Activated CD4-positive, alpha-beta T cell treated with anti-CD3 and anti-CD28 coated beads, Interleukin-2, amount 50 U/mL, for 1 hour (primary cell): ENCODE measurements at regions not wholly inside any gene's neighbourhood (a gene's known extent, or its start where the extent isn't known, plus 50 kb on each side); places are given as distances from the start of the nearest gene placed in this dataset.
"Not testable (repeated sequence)": the region's sequence is repeated elsewhere in the genome, so short reads cannot be mapped to it uniquely, and the experiment has no call there.

Experiments used
- DNase-seq: peaks from one replicate; pipeline ENCODE4 v3.0.0-alpha.2; 2020

DNA sequence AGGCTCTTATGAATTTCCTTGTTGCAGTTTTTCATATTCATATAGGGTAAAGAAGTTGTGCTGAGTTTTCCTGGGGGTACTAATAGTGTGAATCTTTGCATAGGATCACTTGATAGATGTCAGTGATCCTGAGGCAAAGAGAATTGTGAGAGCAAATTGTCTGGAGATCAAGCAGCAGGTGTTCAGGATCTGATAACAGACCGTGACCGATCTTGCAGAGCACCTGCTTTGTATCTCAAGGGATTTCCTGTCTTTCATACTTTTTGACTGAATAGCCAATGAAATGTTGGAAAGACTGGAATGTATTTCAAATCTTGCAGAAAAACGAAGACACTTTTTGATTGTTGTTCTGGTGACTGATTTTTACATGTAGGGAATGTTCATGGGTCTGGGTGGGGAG lies 914.5 kb downstream of the STIM2 start:
- no peak for DNase-seq

DNA sequence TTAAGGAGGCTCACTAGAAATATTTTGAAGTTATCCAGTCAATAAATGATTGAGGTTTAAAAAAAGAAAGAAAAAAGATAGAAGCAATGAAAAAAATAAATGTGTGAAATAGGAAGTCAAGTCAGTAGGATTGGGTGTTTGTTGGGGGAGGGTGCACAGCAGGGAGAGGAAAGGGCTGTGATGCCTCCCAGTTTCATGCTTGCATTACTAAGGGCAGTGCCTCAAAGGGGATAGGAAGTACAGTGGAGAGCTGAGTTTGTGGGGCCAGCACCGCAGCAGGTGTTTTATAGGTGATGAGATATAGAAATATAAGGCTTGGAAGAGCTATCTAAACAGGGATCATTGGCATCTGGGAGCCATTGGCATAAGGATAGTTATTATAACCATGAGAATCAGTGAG lies 919.2 kb downstream of the STIM2 start:
- DNase-seq = no peak

DNA sequence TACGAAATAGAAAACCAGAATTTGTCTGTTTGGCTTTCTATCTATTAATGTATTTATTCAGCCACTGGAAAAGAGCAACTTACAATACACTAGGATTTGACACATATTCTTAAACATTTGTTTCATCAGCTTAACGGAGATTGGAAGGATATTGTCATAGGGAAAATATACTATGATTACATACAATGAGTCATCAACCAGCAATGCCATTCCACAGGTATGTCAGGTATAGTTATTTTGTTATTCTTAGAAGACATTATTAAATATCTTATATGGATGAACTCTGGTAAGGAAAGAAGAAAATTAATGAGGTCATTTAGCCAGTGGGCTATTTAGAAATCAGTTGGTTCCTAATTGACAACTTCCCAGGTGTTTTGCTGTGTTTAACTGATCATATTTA lies 926.6 kb downstream of the STIM2 start:
- no peak for DNase-seq

DNA sequence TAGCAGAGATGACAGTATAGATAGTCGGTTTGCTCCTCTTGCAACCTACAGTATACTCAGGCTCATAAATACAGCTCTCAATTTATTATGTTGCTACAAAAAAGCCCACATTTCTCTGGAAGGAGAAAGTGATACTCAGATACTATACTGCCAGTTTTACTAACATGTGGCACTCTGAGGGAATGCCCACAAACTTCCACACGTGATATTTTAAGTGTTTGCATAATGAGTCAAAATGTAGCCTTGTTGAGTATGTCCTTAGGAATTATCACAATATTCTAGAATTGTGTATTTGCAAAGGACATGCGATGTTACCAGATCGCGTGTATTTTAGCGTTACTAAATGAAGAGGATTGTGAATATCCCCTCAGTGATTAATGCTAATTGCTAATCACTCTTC lies 929.1 kb downstream of the STIM2 start:
- DNase-seq = no peak

DNA sequence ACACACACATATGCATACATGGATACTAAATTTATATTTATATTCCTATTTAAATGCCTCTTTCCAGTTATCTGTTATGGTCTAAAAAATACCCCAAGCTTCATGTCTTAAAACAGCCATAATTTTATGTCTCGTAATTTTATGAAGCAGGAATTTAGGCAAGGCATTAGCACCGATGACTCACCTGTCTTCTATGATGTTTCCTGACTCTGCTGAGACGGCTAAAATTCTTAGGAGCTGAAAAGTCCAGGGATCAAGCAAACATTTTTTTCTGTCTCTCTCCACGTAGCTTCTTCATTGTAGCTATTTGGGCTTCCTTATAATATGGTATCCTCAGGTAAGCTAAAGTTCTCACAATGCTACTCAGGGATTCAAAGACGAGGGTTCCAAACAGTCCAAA lies 930.3 kb downstream of the STIM2 start:
- DNase-seq = no peak

DNA sequence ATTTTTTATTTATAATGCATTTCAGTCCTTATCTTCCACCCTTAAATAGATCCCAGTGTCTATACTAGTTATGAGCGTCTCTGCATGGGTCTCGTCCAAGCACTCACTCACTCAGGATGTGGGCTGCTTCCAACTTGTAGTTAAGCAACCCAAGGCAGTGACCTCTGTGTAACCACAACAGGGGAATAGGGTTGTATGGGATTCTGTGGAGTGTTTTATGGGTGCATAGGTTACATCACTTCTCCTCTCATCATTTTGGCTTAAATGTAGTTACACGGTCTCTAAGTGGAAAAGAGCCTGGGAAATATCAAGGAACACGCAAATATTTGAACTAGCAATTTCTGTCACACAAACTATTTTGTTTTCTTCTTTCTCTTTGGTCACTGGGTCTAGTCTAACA lies 931.0 kb downstream of the STIM2 start:
- no peak for DNase-seq

DNA sequence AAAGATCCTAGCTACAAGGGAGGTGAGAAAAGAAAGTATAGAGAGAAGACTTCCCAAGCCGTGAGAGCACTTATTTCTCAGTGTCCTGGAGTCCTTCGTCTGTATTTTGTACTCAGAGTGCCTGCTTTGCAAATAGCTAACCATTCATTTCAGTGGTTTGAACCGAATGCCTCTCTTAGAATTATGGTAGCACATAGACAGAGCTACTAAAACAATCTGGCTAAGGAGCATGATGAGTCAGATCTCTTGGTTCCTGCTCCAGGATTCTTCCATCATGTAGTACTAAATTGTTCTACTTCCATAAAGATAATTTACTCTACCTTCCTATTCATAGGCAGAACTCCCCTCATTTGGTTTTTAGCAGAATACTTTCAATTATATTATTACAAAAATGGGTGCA lies 946.6 kb downstream of the STIM2 start:
- no peak for DNase-seq

DNA sequence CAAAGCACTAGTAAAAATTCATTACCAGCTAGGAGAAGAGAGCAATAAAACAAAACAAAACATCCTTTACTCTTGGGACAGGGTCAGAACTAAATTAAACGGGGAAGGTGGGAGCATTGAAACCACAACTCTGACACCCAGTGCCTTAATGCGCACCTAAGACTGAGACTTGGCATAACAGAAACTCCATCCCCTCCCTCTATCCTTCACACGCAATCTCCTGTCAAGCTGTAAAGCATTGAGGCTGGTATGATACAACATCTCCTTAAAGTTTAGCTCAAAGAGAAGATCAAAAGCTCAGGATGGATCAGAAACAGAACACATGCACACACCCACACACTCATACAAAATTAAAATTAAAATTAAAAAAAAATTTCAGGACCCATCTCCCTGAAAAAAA lies 951.3 kb downstream of the STIM2 start:
- no peak for DNase-seq

DNA sequence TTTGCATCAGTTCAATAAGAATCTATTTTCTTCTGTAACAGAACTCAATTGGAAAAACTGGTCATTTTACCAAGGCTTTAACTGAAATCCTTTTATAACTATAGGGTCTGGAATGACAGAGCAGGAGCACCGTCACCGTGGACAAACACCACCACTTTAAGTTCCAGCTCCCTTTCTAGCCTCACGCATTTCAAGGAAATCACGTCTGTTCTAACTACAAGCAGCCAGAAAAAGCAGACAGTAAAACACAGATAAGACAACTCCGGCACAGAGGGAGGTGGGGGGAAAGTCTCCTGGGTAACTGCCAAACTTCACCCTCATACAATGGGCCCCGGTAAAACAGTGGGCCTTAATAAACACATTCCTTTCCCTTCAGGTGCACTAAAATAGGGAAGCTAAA lies 952.6 kb downstream of the STIM2 start:
- DNase-seq = not testable (repeated sequence)

DNA sequence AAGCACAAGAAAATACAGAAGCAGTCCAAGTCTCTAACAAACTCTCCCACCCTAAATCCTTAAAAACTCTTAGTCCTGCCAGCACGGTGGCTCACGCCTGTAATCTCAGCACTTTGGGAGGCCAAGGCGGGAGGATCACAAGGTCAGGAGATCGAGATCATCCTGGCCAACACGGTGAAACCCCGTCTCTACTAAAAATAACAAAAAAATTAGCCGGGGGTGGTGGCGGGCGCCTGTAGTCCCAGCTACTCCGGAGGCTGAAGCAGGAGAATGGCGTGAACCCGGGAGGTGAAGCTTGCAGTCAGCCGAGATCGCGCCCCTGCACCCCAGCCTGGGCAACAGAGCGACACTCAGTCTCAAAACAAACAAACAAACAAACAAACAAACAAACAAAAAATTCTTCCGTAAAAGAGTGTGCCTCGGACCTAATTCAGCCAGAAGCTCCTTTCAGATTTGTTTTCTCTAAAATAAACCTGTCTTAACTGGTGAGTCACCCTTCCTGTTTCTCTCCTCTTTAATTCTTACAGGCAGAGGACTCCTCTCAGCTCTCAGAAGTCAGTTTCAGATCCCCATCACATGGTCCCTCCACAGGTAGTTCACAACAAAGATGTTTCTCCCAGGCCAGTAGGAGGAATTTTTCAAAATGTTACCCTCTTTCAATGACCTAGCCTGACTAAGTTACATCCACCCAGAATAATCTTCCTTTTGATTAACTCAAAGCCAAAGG lies 953.2 kb downstream of the STIM2 start:
- not testable (repeated sequence) for DNase-seq

DNA sequence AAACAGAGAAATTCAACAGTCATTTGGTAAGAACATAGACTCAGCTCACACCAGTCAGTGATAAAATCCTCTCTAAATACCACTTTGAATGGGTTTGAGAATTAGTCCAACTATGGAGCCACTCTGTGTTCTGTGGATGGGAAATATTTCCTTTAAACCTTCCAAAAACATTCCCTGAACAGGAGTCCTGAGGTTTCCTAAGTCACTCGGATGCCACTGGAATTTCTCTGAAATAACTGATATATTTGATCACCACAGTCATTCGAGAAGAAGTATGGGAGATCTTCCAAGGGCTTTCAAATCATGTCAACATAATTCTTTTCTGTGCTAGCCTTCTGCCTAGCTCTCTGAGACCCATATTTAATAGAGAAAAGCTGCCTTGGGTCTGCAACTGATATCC lies 958.6 kb downstream of the STIM2 start:
- no peak for DNase-seq

DNA sequence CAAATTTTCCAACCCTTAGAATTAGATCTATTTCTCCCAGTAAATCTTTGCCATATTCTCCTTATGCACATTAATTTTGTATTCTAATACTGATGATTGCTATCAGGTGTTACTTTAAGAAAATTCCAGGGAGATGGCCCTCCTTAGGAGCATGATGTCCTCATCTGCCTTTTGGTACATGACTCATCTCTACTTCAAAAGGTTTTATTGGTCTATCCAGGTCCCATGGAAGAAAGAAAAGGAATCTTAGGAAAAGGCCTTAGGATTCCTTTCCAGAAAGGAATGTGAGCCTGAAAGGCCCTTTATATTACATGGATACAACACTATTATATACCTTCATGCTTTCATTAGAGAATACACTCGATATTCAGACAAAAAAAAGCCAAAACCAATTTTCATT lies 968.2 kb downstream of the STIM2 start:
- DNase-seq = no peak

DNA sequence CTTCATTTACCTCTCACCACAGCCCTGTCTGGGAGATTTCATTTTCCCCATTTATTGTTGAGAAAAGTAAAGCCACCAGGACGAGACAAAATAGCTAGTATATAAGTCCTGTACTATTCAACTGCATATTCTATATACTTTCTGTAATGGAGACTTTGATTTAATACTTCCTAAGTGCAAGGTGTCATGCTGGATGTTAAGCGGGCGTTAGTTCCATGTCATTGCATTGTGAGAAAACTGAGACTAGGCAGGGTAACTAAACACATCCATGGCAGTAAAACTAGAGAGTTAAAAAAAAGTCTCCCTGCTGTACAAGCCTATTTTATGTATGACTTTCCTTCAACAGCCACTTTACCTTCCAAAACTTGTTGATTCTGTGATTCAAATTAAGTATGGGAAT lies 969.6 kb downstream of the STIM2 start:
- no peak for DNase-seq

DNA sequence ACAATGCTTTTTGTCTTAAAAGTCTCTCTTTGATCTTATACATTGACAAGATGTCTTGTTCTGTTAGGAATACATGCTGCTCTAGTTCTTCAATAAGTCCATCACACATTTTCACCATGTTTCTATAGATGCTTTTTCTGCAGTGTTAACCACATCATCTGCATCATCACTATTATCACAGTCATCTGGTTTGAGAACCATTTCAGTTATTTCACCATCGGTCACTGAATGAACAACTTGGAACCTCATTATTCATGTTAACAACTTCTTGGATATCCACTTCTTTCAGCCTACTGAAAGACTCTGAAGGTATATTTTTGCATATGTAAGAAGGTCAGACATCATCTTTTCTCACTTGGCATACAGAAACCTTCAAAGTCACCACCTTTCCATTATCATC lies 975.2 kb downstream of the STIM2 start:
- DNase-seq = no peak

DNA sequence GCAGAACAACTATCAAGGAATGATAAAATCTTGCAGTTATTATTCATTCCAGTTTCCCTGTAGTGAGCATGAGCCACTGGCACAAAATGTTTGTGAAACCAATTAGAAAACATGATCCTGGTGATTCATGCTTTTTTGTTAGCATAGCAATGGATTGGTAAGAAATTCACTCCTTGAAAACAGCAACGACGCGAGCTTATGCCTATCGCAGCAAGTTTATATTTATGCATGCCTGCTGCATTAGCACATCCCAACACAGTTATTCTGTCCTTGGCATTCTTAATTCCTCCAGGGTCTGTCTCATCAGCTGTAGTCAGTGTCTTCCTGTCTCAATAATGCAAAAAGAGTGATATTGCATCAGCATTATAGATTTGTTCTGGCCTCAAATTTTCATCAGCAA lies 975.9 kb downstream of the STIM2 start:
- no peak for DNase-seq

DNA sequence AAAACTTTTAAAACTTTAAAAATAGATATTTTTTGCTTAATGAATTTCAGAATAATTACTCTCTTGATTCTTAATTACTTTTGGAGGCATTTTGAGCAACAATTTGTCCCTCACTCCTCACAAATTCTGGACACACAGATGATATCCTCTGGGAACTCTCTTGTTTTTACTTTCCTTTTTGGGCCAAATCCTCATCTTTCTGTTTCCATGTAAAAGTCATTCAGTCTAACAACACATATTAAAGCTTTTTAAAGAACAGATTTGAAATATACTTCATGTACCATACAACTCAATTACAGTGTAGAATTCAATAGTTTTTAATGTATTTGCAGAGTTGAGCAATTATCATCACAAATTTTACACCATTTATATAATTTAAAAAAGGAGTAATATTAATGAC lies 983.1 kb downstream of the STIM2 start:
- DNase-seq = no peak

DNA sequence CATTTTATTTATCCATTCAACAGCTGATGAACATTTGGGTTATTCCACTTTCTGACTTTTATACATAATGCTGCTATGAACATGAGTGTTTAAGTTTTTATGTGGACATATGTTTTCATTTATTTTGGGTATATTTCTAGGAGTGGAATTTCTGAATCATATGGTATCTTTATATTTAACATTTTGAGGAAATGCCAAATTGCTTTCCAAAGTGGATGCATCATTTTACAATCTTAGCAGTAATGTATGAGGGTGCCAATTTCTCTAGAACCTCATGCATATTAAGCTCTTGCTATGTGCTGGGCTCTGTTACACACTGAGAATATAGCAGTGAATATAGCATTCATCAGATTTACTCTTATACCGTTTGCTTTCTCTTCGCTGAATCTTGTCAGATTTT lies 983.7 kb downstream of the STIM2 start:
- DNase-seq = no peak

DNA sequence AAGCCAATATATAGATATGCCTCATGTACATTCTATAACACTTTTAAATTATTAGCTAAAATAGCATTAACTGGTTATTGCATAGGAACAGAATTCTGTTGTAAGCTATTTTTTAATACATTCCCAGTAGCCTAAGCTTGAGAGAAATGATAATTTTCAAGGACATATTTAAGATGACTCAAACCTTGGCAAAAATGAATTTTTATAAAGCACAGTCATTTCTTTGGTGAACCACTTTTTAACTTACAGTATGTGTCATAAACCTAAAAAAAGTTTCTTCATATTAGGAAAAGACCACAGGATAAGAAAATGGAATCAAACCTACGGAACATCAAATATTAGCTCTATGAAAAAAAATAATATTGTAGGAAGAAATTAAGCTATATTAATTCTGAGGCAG lies 986.3 kb downstream of the STIM2 start:
- no peak for DNase-seq

DNA sequence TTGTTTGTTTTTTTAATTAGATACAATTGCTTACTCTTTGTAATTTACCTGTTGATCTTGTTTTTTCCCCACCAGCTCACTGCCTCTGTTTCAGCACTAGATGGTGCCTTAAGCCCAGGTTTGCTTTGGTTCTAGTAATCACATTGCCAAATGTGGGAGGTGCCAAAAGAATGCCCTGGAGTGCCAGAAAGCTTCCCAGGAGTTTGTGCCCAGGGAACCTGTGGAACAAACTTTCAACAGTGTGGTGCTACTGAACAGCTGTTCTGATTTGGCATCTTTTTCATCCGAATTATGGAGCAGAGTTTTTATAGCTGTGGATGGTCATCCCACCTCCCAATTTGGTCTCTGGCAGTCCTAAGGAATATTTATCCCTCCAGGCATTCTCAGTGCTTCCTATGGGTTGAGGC lies 1000.7 kb downstream of the STIM2 start:
- no peak for DNase-seq

DNA sequence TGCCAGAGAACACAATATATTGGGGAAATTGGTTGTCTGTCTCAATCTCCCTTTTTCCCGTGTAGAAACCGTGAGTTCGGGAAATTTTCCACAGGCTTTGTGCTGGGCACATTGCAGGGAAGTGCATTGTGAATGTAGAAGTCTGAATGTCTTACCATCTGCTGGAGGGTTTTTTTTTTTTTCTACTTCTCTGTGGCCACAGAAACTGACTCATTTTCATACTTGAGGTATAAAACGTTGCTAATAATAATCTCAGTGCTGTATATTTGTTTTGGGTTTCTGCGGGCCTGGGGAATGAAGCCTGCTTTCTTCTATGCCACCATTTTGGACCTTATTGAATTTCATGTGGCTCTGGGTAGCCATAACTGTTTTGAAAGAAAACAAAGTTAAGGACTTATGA lies 1001.2 kb downstream of the STIM2 start:
- DNase-seq = no peak

DNA sequence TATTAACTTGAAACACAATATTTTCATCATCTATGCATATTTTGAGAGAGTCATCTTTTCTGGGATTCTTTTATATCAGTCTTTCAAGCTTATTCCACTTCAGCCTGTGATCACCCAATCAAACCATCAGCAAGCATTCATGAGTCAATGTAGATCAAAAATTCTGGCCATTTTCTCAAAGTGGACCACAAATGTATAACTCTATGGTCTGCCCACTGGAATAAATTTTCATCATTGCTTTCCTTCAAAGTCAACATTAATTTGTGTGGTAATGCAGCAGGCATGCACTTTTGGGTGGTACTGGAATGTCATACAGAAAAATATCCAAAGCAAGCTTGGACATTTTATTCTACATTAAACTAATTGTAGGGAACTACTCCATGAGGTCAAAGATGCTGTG lies 1013.0 kb downstream of the STIM2 start:
- no peak for DNase-seq

DNA sequence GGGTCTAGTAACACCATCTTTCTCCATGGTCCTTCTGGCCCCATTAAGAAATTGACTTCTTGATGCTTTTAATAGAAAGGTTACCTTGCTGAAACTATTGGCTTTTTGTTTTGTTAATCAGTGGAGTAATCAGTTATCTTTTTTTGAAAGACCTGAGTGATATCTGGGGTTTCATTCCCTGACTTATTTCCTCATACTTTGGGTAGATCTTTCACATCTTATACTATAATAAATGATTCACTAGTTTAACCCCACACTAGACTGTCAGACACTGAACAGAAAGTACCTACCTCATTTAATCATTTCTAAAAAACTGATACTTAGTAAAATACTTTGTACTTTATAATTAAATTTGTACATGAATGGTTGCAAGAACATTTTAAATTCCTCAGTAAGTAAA lies 1021.1 kb downstream of the STIM2 start:
- DNase-seq = no peak

DNA sequence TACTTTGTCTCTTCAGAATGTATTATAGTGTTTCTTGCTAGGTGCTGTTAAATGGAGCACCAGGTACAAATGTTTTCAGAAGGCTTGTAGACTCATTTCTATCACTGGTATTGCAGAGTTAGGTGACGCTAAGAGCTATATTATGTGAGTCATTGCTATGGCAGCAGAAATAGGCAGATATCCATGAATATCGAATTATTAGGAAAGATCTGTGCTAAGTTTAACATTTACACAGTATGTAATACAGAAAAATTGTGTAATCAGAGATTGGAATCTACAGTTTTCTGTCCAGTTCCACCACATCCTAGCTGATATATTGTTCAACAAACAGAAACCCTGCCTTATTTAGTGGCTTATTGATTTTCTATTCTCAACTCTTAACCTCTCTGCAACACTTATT lies 1025.5 kb downstream of the STIM2 start:
- DNase-seq = no peak

DNA sequence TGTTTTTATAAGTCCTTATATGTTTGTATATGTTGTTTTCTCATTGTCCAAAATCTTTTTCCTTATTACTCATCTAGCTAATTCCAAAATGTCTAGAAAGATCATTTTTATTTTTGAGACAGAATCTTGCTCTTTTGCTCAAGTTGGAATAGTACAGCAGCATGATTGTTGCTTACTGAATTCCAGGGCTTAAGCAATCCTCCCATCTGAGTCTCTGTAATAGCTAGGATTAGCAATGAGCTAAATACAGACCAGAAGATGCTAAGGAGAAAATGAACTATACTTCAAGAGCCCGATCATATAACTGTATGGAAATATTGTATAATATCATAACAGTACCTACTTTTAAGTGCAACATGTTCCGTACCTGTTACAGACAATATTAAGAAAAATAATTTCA lies 1027.0 kb downstream of the STIM2 start:
- no peak for DNase-seq

DNA sequence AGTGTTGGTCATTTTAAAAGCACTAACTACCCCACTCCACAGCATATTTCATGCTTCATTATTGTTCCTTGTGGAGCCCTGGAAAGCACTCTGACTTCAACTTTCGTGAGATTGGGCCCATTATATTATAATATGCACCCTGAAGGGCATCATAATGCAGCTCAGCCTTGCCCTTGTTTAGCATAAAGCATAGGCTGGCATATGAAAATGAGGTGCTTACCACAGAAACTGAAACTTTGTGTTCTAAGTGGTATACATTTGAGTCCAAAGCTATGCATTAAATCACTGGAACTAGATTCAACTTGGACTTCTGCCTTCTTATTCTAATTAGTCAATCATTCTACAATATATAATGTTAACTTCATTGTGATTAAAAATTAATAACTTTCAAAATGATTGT lies 1027.9 kb downstream of the STIM2 start:
- no peak for DNase-seq

DNA sequence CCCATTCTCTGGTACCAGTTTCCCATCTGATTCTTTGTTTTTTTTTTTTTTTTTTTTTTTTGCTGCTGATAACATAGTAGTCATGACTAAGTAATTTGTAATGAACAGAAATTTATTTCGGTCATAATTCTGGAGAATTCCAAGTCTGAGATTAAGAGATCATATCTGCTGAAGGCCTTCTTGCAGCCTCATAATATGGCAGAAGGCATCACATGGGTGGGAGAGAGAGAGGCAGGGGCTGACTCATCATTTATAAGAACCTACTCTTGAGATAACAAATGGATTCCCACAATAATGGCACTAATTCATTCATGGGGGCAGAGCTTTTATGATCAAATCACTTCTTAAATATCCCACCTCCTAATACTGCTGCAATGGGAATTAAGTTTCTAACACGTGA lies 1034.3 kb downstream of the STIM2 start:
- DNase-seq = no peak
